ENCODE measurements at regions not wholly inside any gene's neighbourhood (a gene's known extent, or its start where the extent isn't known, plus 50 kb on each side); places are given as distances from the start of the nearest gene placed in this dataset.
"Not testable (repeated sequence)": the region's sequence is repeated elsewhere in the genome, so short reads cannot be mapped to it uniquely, and the experiment has no call there.

- Histone ChIP-seq H3K9me3 (no peaks in the 10 kb centered on the region), H3K27me3 (ENCODE audit: insufficient read depth) (no peaks in the 10 kb centered on the region), H3K4me2 (no peak overlapping the region), H3K9me2 (no peaks in the 10 kb centered on the region), H2AFZ (ENCODE audit: low read depth) (no peak overlapping the region), H4K20me1 (ENCODE audit: insufficient read depth) (no peaks in the 10 kb centered on the region), H3K4me3 (ENCODE audit: low read depth in 2 of 2, low read length in 1 of 2) (no peak overlapping the region), H3K9ac (no peak overlapping the region), H3K36me3 (replicated peaks in 1 of 2; ENCODE audit: control insufficient read depth in 1 of 2, insufficient read depth in 2 of 2, low read length in 1 of 2) (no peaks in the 10 kb centered on the region), H3F3A (replicated peaks; ENCODE audit: insufficient read depth) (no peaks in the 10 kb centered on the region), H3K27ac (ENCODE audit: low read depth in 2 of 2, low read length in 1 of 2) (no peak overlapping the region), H3K4me1 (ENCODE audit: control insufficient read depth in 1 of 2, insufficient read depth in 2 of 2, low read depth in 1 of 2, low read length in 1 of 2) (no peaks in the 10 kb centered on the region), H3K79me2 (ENCODE audit: insufficient read depth) (no peaks in the 10 kb centered on the region)
- ChIA-PET CTCF (interaction anchor here (1.9 kb wide), 1 partner anchor 16 kb away, joined by 6 read pairs; no protein-coding TSS in a partner anchor), POLR2A (no interaction called here)
- peak; percentile 34 for DNase-seq
- 12% methylated on average over 9 of the region's 9 CpGs for WGBS (ENCODE audit: low lambda C conversion rate)
- TF ChIP-seq REST (IDR thresholded peaks at IDR 0.05; ENCODE audit: low read depth, low read length) = no peak
- TF ChIP-seq MEF2A (IDR thresholded peaks at IDR 0.05; ENCODE audit: borderline replicate concordance, low read depth) = no peak
- TF ChIP-seq FOXJ3 (CRISPR knock-in tag; IDR thresholded peaks at IDR 0.05) = no peak
- no peak for TF ChIP-seq CHD2 (IDR thresholded peaks at IDR 0.05; ENCODE audit: low read length, partially characterized antibody)
- no peak for TF ChIP-seq USF1 (IDR thresholded peaks at IDR 0.05; ENCODE audit: borderline replicate concordance, low read depth)
- no peak for TF ChIP-seq NFIC (IDR thresholded peaks at IDR 0.05; ENCODE audit: borderline replicate concordance)
- TF ChIP-seq GABPA (IDR thresholded peaks at IDR 0.05; ENCODE audit: low read depth) = no peak
- no peak for TF ChIP-seq JUND (IDR thresholded peaks at IDR 0.05)
- no peak for TF ChIP-seq GATA2 (CRISPR knock-in tag; IDR thresholded peaks at IDR 0.05)
- TF ChIP-seq YY1 (IDR thresholded peaks at IDR 0.05; ENCODE audit: low read depth) = no peak
- TF ChIP-seq POLR2AphosphoS5 (IDR thresholded peaks at IDR 0.05; ENCODE audit: low read depth, low read length) = no peak
- TF ChIP-seq TAF1 (IDR thresholded peaks at IDR 0.05; ENCODE audit: borderline replicate concordance, low read depth, low read length) = no peak
- no peak for TF ChIP-seq ELF1 (IDR thresholded peaks at IDR 0.05)
- no peak for TF ChIP-seq FOXM1 (IDR thresholded peaks at IDR 0.05; ENCODE audit: low read depth)
- TF ChIP-seq SMC3 (IDR thresholded peaks at IDR 0.05; ENCODE audit: low read depth, low read length) = no peak
- TF ChIP-seq RAD21 (IDR thresholded peaks at IDR 0.05; ENCODE audit: low read length) = no peak
- TF ChIP-seq NRF1 (IDR thresholded peaks at IDR 0.05; ENCODE audit: low read depth, low read length) = no peak
- no peak for TF ChIP-seq RCOR1 (IDR thresholded peaks at IDR 0.05; ENCODE audit: low read length)
- TF ChIP-seq MXI1 (IDR thresholded peaks at IDR 0.05; ENCODE audit: low read depth, low read length) = no peak
- no peak for TF ChIP-seq ZBTB33 (IDR thresholded peaks at IDR 0.05; ENCODE audit: borderline replicate concordance, low read depth)
These were observed 201.2 kb downstream of the GOLGA6L6 start for GRCh38 chr15:20340331-20340811.

- POLR2A ChIA-PET; H3K9me2 ChIP-seq; H4K20me1 ChIP-seq (ENCODE audit: insufficient read depth); CTCF ChIA-PET; H3K9me3 ChIP-seq; H2AFZ ChIP-seq (ENCODE audit: low read depth); H3K36me3 ChIP-seq (replicated peaks in 1 of 2; ENCODE audit: control insufficient read depth in 1 of 2, insufficient read depth in 2 of 2, low read length in 1 of 2); H3K9ac ChIP-seq; H3K4me1 ChIP-seq (ENCODE audit: control insufficient read depth in 1 of 2, insufficient read depth in 2 of 2, low read depth in 1 of 2, low read length in 1 of 2); H3K79me2 ChIP-seq (ENCODE audit: insufficient read depth); H3F3A ChIP-seq (replicated peaks; ENCODE audit: insufficient read depth); H3K27ac ChIP-seq (ENCODE audit: low read depth in 2 of 2, low read length in 1 of 2); H3K27me3 ChIP-seq (ENCODE audit: insufficient read depth); DNase-seq; H3K4me3 ChIP-seq (ENCODE audit: low read depth in 2 of 2, low read length in 1 of 2): not testable (repeated sequence)
- peak overlapping the region; percentile 33; the same call in 1 of the 2 replicates for H3K4me2 ChIP-seq
- WGBS (ENCODE audit: low lambda C conversion rate) = 6% methylated on average over 17 of the region's 17 CpGs
These were observed 202.4 kb downstream of the GOLGA6L6 start for GRCh38 chr15:20339086-20339791.
